PC-3 (cell line): ENCODE measurements at regions not wholly inside any gene's neighbourhood (a gene's known extent, or its start where the extent isn't known, plus 50 kb on each side); places are given as distances from the start of the nearest gene placed in this dataset.

ENCODE experiments used
- ATAC-seq: fragments of 200-7000 bp; cut with Tn5 transposase; 2 replicates; pipeline ENCODE4 v1.9.1; 2020; ENCODE audit warnings: mild to moderate bottlenecking, moderate library complexity
- BruUV-seq: library from RNA; stranded (reverse); fragments of 400-500 nt; replicated peaks from 2 replicates; lab custom pipeline; 2021; lab: Mats Ljungman, UMichigan
- CTCF ChIA-PET: fragments of 300-600 bp; sonication (Branson Sonifier 250); formaldehyde crosslinking; loops from one replicate; lab custom pipeline; 2022; ENCODE audit warnings: antibody characterized with exemption; lab: Charles Lee
- POLR2A ChIA-PET: fragments of 300-600 bp; sonication (Branson Sonifier 250); formaldehyde crosslinking; loops from one replicate; lab custom pipeline; 2022; ENCODE audit warnings: antibody characterized with exemption; ENCODE audit not compliant: unreplicated experiment; lab: Charles Lee
- DNase-seq: peaks from one replicate; pipeline ENCODE4 v3.0.0-alpha.2; 2015
- H2AFZ ChIP-seq: fragments of 300-600 bp; sonication (generic); 2 replicates; pipeline ENCODE4 v1.6.0; 2016; ENCODE audit warnings: antibody characterized with exemption, low read length
- H3F3A ChIP-seq: fragments of 300-600 bp; sonication (generic); one replicate; pipeline ENCODE4 v1.6.0; 2017; ENCODE audit warnings: antibody characterized with exemption, low read length, control low read depth, mild to moderate bottlenecking; ENCODE audit not compliant: unreplicated experiment
- H3K27ac ChIP-seq: fragments of 300-600 bp; sonication (generic); 2 replicates; pipeline ENCODE4 v1.5.1; 2016; ENCODE audit warnings: mild to moderate bottlenecking, low read length
- H3K27me3 ChIP-seq: fragments of 300-600 bp; sonication (generic); 2 replicates; pipeline ENCODE4 v1.6.1; 2016; ENCODE audit warnings: low read length, mixed read lengths
- H3K36me3 ChIP-seq: fragments of 300-600 bp; sonication (generic); 2 replicates; pipeline ENCODE4 v1.6.1; 2016; ENCODE audit warnings: low read depth, mixed run types, low read length, mixed read lengths
- H3K4me1 ChIP-seq: fragments of 300-600 bp; sonication (generic); 2 replicates; pipeline ENCODE4 v1.5.1; 2016; ENCODE audit warnings: low read length; ENCODE audit not compliant: insufficient read depth
- H3K4me2 ChIP-seq: fragments of 300-600 bp; sonication (generic); 2 replicates; pipeline ENCODE4 v1.6.0; 2016; ENCODE audit warnings: low read length
- H3K4me3 ChIP-seq: fragments of 300-600 bp; sonication (generic); 2 replicates; pipeline ENCODE4 v1.5.1; 2016; ENCODE audit warnings: mild to moderate bottlenecking, low read length, mixed read lengths
- H3K79me2 ChIP-seq: fragments of 300-600 bp; sonication (generic); 2 replicates; pipeline ENCODE4 v1.6.1; 2017; ENCODE audit warnings: low read length, mixed read lengths
- H3K9ac ChIP-seq: fragments of 300-600 bp; sonication (generic); 2 replicates; pipeline ENCODE4 v1.6.0; 2016; ENCODE audit warnings: mild to moderate bottlenecking, low read length
- H3K9me2 ChIP-seq: fragments of 300-600 bp; sonication (generic); replicated peaks from 2 replicates; pipeline ENCODE4 v1.6.1; 2016; ENCODE audit warnings: mixed run types, low read length, mixed read lengths
- H3K9me3 ChIP-seq: fragments of 300-600 bp; sonication (generic); 2 replicates; pipeline ENCODE4 v1.6.1; 2016; ENCODE audit warnings: low read length, mixed read lengths
- H4K20me1 ChIP-seq: fragments of 300-600 bp; sonication (generic); 2 replicates; pipeline ENCODE4 v1.6.1; 2016; ENCODE audit warnings: low read length, mixed read lengths
- EZH2 ChIP-seq: fragments of 300-600 bp; sonication (generic); IDR thresholded peaks from one replicate; pipeline ENCODE4 v1.6.1; 2017; ENCODE audit warnings: antibody characterized with exemption, mild to moderate bottlenecking, low read length; ENCODE audit not compliant: unreplicated experiment
- EZH2phosphoT487 ChIP-seq: fragments of 300-600 bp; sonication (generic); IDR thresholded peaks from 2 replicates; pipeline ENCODE4 v1.6.1; 2018; ENCODE audit warnings: mild to moderate bottlenecking, antibody characterized with exemption, low read length, borderline replicate concordance
- intact Hi-C: fragments of 100-400 bp; cut with micrococcal nuclease; formaldehyde crosslinking; loops from 2 replicates; pipeline ENCODE4 v1.9.0; 2023
- TF ChIP-seq, protein P1 (sequence below): fragments of 300-600 bp; sonication (generic); conservative IDR thresholded peaks from 2 replicates; pipeline ENCODE4 v1.5.1; 2017; ENCODE audit warnings: antibody characterized with exemption, low read depth, mild to moderate bottlenecking, low read length

DNA sequence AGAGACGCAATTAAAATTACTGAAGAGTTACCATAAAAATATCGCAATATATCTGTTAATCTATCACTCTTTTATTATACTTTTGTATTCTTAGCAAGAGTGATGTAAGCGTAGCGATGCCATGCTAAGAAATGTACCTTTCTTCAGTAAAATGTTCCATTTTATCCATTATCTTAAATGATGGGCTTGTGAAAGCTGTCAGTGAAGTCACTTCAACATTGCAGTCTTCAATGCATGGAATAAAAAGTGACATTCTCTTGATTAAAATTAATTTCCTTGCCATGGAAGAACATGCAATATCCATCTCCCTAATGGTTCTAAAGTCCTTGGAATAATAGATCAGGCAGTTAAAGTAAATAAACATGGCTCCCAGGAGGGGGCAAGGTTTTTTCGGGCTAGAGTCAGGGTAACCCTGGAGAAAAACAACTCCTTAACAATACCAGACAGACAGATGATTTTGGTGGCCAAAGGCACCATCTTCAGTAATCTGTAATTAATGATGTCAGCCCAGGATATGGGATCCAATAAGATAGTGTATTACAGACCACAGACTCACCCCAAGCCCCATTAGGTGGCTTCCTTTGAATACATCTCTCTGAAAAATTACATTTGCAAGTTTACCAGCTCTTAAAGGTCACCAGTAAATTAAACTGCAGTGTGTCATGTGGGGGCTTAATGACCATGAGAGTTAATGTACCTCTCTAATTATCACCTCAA is 677.1 kb downstream of the DTWD2 start:
- intact Hi-C loops: no loop called here
- ATAC-seq (no peak), DNase-seq (no peak)
- H3K9me3 ChIP-seq: no peaks in the 10 kb centered on the region
- H3K36me3 ChIP-seq: no peaks in the 10 kb centered on the region
- H3K4me3 ChIP-seq: no peak overlapping the region
- H4K20me1 ChIP-seq: no peaks in the 10 kb centered on the region
- no peak overlapping the region for H3K27ac ChIP-seq
- no peak overlapping the region for H3K4me2 ChIP-seq
- BruUV-seq: no TSS peak
- no peak overlapping the region for H3K9ac ChIP-seq
- no peak for TF ChIP-seq EZH2
- TF ChIP-seq EZH2phosphoT487: no peak
- TF ChIP-seq, protein P1, sequence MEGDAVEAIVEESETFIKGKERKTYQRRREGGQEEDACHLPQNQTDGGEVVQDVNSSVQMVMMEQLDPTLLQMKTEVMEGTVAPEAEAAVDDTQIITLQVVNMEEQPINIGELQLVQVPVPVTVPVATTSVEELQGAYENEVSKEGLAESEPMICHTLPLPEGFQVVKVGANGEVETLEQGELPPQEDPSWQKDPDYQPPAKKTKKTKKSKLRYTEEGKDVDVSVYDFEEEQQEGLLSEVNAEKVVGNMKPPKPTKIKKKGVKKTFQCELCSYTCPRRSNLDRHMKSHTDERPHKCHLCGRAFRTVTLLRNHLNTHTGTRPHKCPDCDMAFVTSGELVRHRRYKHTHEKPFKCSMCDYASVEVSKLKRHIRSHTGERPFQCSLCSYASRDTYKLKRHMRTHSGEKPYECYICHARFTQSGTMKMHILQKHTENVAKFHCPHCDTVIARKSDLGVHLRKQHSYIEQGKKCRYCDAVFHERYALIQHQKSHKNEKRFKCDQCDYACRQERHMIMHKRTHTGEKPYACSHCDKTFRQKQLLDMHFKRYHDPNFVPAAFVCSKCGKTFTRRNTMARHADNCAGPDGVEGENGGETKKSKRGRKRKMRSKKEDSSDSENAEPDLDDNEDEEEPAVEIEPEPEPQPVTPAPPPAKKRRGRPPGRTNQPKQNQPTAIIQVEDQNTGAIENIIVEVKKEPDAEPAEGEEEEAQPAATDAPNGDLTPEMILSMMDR: no peak
- ChIA-PET POLR2A (no interaction called here), CTCF (no interaction called here)
- no peaks in the 10 kb centered on the region for H3F3A ChIP-seq
- no peak overlapping the region for H2AFZ ChIP-seq
- no peaks in the 10 kb centered on the region for H3K27me3 ChIP-seq
- H3K9me2 ChIP-seq: no peaks in the 10 kb centered on the region
- H3K79me2 ChIP-seq: no peaks in the 10 kb centered on the region
- H3K4me1 ChIP-seq: no peaks in the 10 kb centered on the region

DNA sequence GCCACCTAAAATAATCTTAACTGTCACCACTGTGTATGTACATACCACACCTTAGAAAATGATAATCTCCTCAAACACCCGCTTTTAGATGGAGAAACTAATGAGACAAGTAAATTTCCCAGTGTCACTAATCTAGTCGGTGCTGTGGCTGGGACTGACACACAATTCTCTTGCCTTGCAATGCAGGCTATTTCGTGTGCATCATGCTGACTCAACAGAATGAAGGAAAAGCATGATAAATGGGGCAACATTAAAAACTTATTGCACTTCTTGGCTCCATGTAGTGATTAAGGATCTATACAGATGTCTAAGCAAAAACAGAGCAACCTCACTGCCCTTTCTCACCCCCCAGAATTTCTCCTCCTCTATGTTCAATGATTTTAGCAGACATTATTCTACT is 677.9 kb downstream of the DTWD2 start:
- Histone ChIP-seq H3K9me2 (no peaks in the 10 kb centered on the region), H3K27ac (no peak overlapping the region), H4K20me1 (no peaks in the 10 kb centered on the region), H3F3A (no peaks in the 10 kb centered on the region), H3K4me1 (no peaks in the 10 kb centered on the region), H3K4me2 (no peak overlapping the region), H2AFZ (no peak overlapping the region), H3K36me3 (no peaks in the 10 kb centered on the region), H3K27me3 (no peaks in the 10 kb centered on the region), H3K9me3 (no peaks in the 10 kb centered on the region), H3K4me3 (no peak overlapping the region), H3K79me2 (no peaks in the 10 kb centered on the region), H3K9ac (no peak overlapping the region)
- ChIA-PET CTCF (no interaction called here), POLR2A (no interaction called here)
- no peak for DNase-seq
- no TSS peak for BruUV-seq
- TF ChIP-seq EZH2phosphoT487 (no peak), EZH2 (no peak)
- TF ChIP-seq, protein P1: no peak
- intact Hi-C loops: no loop called here
- no peak for ATAC-seq

GRCh38 chr5:118303296-118303695 is 685.1 kb downstream of the DTWD2 start:
- TF ChIP-seq, protein P1: no peak
- TF ChIP-seq EZH2phosphoT487: no peak
- TF ChIP-seq EZH2: no peak
- Histone ChIP-seq H3K9ac (no peak overlapping the region), H3K36me3 (no peaks in the 10 kb centered on the region), H4K20me1 (no peaks in the 10 kb centered on the region), H3K27me3 (no peaks in the 10 kb centered on the region), H3K4me2 (no peak overlapping the region), H3K79me2 (no peaks in the 10 kb centered on the region), H3F3A (no peaks in the 10 kb centered on the region), H3K27ac (no peak overlapping the region), H3K4me1 (no peaks in the 10 kb centered on the region), H3K9me3 (no peaks in the 10 kb centered on the region), H2AFZ (no peak overlapping the region), H3K9me2 (no peaks in the 10 kb centered on the region), H3K4me3 (no peak overlapping the region)
- ChIA-PET POLR2A (no interaction called here), CTCF (no interaction called here)
- DNase-seq (no peak), ATAC-seq (no peak)
- BruUV-seq: no TSS peak
- intact Hi-C loops: no loop called here
